ENCODE measurements at regions not wholly inside any gene's neighbourhood (a gene's known extent, or its start where the extent isn't known, plus 50 kb on each side); places are given as distances from the start of the nearest gene placed in this dataset.

DNA sequence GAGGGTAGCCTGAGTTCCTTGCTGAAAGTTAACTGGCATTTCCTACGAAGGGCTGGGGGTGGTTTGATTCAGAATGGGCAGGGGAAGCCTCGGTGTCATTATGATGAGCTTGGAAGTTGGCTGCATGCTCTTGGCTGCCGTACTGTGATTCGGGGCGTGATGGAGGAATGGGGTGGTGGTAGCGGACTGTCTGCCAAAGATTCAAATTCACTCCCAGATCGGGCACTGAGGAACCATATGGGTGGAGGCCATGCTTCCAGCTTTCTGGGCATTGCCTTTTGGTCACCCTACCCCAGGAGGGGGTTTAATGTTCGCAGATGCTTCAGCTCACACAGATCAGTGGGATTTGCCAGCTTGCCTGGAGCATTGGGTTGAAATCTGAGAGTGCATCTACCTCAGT is 492.8 kb upstream of the EEF2KMT start:
- no peak for DNase-seq (ENCODE audit: low spot score)

DNA sequence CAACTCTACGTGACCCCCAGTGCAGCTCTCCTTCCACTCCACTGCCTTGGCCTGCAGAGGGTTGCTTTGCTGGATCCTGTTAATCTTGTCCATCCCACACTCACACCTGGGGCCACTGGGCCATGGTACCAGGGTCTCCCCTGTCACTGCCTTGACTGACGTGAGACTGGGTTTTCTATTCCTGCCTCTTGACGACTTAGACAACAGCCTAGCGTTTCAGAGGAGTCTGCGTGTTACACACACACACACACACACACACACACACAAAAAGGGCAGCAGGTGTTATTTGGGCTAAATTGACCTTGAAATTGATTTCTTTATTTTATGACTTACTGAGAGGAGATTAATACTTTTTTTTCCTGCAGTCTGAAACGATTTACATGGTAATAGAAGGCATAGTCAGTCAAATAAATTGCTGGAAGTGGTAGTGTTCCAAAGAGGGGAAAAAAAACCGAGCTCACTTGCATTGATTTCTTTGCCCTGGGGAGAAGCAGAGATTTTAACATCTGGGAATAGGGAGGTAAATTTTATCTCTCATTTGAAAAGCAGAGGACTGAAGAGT is 492.3 kb upstream of the EEF2KMT start:
- DNase-seq (ENCODE audit: low spot score), result no peak

DNA sequence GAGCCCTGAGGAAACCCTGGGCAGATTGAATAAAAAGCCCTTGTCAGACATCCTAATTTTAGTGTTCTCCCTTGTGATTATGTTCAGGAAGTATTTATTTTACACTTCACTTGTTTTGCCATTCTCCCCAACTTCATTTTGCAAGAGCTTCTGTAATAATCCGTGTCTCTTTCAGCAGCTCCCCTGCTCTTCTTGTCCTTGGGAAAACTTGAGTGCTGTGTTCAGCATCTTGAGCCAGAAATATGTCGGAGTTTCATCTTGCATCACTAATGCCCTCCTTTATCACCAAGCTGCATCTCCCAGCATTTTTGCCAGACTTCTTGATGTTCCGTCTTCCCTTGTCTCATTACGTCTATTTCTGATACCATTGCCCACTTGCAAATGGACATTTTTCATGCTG is 486.5 kb upstream of the EEF2KMT start:
- DNase-seq (ENCODE audit: low spot score), result no peak

DNA sequence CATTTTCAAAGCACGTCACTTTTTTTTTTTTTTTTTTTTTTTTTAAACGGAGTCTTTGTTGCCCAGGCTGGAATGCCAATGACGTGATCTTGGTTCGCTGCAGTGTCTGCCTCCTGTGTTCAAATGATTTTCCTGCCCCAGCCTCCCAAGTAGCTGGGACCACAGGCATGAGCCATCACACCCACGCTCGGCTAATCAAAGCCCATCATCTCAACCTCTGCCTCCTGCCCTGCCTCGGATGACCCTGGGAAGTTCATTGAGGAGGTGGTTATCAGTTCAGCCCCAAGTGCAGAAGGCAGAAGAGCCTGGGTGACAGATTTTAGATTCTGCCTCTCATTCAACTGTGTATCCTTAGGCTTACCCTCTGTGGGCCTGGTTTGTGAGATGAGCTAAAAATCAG is 484.9 kb upstream of the EEF2KMT start:
- DNase-seq (ENCODE audit: low spot score), result no peak

DNA sequence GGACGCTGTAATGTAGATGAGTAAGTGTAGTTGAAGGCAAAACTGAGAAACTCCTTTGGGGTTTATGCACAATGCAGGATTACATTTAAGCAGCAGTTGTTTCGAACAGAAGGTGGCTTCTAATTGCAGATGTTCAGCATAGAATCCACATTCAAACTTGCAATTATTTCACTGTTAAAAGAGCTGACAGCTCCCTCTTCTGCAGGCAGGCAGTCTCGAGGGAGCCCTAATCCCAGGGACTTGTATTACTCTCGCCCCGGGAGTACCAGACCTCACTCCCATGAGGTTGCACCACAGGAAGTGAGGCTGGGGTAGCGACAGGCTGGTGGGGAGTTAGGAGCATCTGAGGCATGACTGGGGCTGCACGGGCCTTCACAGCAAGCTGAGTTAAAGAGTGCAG is 484.3 kb upstream of the EEF2KMT start:
- DNase-seq (ENCODE audit: low spot score), result no peak

DNA sequence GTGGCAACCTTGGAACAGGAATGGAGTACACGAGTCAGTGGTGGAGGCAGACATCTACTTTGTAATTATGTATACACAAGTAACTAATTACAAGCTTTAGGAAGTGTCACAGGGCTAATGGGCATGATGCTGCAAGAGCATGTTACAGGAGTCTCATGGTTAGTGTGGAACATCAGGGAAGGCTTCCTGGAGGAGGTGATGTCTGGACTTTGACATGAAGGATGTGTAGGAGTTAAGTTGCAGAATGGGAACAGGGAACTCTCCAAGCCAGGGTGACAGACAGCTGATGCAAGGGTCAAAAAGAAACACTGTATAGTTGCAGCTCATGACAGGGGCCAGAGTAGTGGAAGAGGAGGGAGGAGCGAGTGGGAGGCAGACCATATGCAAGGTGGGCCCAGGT is 483.8 kb upstream of the EEF2KMT start:
- no peak for DNase-seq (ENCODE audit: low spot score)

DNA sequence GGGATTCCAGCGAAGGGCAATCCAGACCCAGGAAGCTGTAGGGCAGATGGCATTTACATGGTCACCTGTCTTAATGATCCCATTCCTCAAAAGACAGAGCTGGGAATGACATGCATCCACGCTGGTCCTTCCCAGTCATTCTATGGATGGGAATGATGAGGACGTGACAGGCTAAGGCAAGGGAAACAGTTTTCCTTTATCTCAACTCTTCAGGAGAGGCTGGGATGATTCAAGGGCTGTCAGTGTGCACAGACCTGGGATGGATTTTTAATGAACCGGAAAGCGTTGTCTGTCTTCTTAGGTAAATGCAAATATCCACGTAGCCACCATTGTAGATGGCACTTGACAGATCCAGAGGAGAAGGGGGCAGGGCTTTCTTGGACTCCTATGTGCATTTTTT is 483.2 kb upstream of the EEF2KMT start:
- no peak for DNase-seq (ENCODE audit: low spot score)

DNA sequence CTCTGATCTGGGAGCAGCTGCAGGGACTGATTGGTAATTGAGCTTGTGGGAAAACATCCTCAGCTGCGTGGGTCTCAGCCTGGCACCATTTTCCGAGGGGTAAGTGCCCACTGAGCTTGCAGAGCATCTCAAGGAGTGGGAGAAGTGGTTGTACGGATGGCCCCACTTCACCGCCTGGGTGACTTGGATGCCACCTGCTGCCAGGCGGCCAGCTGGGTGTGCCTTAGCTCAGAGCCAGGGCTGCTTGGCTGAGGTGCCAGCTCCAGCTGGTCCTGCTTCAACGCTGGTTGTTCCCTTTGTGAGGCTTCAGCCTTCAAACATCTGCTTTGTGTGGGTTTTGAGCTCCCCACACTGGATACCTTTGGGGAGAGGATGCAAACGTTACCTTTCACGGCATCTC is 482.7 kb upstream of the EEF2KMT start:
- no peak for DNase-seq (ENCODE audit: low spot score)

DNA sequence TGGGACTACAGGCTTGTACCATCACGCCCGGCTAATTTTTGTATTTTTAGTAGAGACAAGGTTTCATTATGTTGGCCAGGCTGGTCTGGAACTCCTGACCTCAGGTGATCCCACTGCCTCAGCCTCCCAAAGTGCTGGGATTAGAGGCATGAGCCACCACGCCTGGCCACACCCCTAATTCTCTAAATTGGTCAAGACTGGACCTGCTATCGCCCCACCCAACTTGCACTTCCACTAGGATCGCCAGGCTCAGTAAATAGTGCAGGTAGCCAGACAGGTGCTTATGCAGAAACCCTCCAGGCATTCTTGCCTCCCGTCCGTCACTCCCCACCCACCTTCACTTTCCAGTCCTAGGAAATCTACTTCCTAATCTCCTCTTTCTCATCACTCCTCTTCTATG is 481.4 kb upstream of the EEF2KMT start:
- no peak for DNase-seq (ENCODE audit: low spot score)

DNA sequence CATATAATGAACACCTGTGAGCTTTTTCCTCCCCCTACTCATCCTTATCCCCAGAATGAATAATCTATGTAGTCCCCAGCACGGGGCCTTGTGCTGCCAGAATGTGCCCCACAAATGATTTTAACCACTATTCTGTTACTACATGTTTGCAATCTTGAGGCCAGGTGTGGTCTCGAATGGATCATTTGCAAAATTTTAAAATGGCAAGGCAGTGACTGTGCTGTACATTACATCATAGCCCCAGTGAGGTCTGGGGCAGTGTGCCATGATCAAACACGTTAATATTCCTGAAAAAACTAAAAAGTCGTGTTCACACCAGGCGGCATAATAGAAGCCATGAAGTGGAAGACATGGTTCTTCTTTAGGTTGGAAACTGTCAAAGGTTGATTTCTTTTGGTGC is 479.9 kb upstream of the EEF2KMT start:
- DNase-seq (ENCODE audit: low spot score), result no peak

DNA sequence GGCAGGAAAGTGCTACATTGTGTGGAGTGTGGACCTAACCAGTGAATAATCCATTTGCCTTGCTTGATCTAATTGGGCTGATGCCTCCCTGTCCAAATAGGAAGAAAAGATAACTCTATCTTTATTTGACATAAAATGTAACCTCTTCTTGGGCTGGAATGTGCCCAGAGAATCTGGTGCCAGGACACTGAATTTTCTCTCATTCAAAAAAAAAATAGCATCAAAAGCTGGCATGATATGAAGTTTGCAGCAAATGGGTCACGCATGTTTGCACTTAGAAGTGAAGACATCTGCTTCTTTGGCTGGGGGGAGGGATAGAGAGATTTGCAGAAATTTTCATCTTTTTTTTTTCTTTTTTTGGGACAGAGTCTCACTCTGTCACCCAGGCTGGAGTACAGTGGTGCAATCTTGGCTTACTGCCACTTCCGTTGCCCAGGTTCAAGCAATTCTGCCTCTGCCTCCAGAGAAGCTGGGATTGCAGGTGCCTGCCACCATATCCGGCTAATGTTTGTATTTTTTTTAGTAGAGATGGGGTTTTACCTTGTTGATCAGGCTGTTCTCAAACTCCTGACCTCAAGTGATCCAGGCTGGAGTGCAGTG is 478.2 kb upstream of the EEF2KMT start:
- no peak for DNase-seq (ENCODE audit: low spot score)

DNA sequence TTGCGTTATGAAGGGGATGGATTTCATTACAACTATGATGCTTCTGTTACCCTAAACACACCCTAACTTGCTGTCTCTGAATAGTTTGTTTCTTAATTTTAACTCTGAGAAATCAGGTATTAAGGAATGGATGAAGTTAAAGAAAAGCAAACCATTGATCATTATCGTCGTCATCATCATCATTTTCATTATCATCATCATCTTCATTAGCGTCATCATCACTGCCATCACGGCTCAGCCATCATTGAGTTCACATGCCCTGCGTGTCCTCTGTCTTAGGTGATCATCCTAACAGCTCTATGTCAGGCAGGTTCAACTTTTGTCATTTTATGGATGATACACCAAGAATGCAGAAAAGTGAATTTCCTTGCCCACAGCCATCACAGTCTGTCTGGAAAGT is 477.5 kb upstream of the EEF2KMT start:
- DNase-seq (ENCODE audit: low spot score), result no peak

DNA sequence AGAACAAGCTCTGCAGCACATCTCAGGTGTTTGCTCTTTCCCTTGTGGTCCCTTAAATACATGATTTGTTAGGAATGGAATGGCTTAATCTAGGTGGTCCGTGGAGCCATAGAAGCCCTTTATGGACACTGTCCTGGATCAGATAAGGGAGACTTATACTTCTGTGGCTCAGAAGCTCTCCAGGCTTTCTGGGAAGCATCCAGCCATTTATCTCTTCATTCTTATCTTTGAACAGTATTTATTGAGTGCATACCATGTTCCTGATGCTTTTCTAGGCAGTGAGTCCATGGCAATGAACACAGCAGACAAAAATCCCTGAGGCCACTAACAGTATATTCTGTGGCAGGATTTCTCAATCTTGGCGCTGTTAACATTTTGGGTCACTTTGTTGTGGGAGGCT is 474.5 kb upstream of the EEF2KMT start:
- DNase-seq (ENCODE audit: low spot score), result no peak

DNA sequence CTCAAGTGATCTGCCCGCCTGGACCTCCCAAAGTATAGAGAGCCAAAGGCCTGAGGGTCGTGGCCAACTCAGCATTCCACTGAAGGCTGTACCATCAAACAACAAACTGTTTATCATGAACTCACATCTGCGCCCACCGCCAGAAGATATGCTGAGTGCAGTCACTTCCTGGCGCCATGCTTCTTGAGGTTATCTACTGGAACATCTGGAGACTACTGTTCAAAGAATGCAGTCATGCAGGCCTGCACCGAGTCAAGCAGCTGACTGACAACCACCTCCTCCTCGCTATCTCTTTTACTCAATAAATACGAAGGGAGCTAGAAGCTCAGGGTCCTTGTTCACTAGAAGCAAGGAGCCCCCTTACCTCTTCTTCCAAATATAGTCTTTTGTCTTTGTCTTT is 473.9 kb upstream of the EEF2KMT start:
- no peak for DNase-seq (ENCODE audit: low spot score)

DNA sequence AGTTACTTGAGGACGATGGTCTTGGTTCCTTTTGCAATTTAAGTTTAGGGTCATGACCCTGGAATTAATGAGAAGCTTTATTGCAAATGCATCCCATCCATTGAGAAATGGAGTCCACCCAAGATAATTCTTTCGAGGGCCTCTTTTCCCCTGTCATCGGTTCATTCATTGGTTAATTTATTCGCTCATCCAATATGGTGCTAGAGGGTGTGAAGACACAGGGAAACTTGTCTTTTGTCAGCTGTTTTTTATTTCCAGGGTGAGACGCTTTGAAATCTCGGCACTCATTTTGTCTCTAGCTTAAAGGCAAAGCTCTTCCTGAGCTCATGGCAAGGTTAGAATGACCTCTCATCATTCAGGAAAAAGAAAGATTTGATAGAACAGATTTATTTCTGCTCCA is 464.2 kb upstream of the EEF2KMT start:
- no peak for DNase-seq (ENCODE audit: low spot score)

DNA sequence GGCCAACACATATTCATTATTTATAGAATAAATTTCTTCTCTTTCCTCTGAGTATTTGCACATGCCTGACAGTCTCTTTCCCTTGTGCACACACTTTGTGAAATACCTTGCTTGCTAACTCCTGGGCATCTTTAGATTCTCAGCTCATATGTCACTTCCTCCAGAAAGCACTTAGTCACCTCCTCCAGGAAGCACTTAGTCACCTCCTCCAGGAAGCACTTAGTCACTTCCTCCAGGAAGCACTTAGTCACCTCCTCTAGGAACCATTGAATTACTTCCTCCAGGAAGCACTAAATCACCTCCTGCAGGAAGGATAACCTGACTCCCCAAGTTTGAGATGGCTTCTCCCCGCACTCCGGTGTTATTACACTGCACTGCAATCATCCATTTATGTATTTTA is 462.5 kb upstream of the EEF2KMT start:
- DNase-seq (ENCODE audit: low spot score), result no peak

DNA sequence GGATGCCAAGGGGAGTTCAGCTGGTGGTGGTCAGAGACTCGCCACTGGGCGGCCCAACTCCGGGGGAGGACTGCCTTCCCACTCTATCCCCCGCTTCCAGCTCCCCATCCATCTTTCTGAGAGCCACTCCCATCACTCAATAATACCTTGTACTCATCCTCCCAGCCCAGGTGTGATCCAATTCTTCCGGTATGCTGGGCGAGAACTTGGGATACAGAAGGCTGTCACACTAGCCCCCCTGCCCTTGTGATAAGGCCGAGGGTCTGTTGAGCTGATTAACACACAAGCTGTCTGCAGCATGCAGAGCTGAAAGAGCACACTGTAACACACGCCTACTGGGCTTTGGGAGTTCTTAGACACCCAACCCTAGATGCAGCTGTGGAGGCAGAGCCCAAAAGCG is 460.4 kb upstream of the EEF2KMT start:
- no peak for DNase-seq (ENCODE audit: low spot score)

DNA sequence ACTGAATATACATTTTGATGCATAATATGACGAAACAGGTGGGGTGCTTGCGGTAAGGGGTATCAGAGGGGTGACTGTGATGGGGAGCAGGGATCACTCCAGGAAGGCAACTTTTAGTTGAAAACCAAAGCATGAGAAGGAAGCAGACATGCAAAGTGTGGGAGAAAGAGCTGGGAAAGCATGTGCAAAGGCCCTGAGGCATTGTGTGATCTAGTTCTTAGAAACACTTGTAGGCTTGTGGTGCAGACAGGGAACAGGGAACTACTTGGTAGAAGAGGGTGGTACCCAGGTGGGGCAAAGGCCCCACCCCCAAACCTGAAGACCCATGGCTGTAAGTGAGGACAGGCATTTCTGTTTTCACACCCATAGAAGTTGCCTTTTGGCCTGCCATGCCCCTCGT is 459.9 kb upstream of the EEF2KMT start:
- no peak for DNase-seq (ENCODE audit: low spot score)

DNA sequence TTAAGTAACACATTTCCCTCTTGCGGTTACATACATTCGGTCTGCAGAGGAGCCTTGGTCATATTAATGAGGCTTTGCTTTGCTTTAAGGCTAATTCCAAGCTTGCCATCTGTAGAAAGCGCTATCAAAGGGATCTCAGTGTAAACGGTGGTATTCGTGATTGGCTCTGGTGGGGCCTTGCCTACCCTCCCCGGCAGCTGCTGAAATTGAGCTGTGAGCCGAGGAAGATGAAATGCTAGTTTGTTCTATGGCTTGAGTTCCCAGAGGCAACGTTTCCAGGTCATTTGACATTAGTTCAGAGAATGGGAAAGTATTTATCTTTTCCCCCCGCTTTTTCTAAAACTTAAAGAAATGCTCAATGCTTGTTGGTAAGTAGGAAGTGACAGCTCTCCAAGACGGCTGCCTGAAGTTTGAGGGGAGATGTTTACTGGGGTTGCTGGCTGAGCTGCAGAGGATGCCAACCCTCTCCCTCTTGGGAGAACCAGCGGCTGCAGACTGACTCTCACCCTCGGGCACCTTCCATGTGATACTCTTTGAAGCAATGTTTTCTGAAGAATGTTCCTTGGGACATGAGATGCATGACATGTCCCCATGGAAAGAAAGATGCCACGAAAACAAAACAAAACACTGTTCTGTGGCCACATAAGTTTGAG is 458.7 kb upstream of the EEF2KMT start:
- no peak for DNase-seq (ENCODE audit: low spot score)

DNA sequence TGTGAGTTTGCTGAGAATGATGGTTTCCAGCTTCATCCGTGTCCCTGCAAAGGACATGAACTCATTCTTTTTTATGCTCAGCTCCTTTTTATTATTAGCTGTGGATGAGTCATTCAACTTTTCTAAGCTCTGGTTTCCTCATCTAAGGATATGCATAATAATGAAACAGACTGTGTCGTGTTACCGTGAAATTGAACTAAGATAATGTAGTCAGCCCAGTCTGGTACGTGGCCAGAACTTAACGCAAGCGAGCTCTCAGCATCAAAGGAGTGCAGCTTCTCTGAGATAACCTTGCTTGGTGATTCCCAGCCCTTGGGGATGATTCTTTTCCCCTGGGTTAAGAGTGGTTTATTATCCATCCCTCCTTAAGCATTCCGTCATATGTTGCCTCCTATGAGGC is 454.3 kb upstream of the EEF2KMT start:
- DNase-seq (ENCODE audit: low spot score), result no peak

DNA sequence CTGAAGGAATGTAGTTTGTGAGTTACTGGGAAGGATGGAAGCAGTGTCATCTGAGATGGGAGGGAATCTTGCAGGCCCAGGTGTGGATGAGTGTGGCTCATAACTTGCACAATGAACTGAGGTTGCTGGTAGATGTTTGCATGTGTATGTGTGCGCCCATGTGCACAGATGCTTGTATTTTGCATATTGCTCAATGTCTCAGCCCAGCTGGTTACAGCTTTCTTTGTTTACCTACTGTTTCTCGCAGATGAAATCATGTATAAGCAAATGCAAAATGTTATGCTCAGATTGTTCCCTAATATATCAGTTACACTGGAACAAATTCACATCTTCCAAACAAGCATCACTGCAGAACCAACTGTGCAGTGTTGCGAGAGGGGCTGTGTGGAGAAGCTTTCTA is 452.2 kb upstream of the EEF2KMT start:
- no peak for DNase-seq (ENCODE audit: low spot score)

DNA sequence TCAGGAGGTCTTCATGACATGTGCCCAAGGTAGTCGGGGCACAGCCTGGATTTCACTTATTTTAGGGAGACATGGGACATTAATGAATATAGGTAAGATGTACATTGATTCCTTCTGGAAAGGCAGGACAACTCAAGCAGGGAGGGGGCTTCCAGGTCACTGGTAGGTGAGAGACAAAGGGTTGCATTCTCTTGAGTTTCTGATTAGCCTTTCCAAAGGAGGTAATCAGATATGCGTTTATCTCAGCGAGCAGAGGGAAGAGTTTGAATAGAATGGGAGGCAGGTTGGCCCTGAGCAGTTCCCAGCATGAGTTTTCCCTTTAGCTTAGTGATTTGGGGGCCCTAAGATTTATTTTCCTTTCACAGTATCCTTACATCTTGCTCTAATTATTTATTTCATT is 443.8 kb upstream of the EEF2KMT start:
- no peak for DNase-seq (ENCODE audit: low spot score)

DNA sequence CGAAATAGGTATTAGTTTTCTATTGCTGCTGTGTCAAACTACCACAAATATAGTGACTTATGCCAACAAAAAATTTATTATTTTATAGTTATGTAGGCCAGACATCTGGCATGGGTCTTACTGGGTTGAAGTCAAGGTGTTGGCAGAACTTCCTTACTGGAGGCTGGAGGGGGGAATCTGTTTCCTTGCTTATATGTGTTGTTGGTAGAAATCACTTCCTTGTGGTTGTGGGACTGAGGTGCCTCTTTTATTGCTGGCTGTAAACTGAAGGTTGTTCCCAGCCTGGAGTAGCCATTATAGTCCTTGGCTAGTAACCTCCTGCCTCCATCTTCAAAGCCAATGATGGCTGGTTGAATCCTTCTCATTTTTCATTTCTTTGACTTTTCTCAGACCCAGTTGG is 439.8 kb upstream of the EEF2KMT start:
- no peak for DNase-seq (ENCODE audit: low spot score)

DNA sequence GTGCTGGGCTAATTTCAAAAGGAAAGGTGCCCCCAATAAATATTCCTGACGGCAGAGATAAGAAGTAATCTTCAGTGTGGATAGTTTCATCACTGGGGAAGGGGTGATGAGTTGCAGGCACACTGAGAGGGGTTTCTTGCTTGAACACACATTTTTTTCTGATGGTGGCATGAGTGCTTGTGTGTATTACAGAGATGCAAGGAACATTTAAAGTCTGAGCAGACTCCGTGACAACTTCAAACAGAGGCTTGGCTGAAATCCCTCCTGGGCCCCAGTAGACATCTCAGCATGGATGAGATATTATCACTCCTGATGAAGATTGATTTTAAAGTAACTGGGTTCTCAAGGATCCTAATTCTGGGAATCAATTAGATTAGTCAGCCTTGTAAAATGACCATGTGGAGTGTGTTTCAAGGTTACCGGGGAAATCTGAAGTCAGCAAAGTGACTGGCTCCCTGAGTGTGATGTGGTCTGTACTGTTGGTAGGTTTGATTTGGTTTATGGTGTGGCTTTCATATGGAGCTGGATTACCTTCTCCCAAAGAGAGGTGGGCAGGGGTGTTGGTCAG is 435.8 kb upstream of the EEF2KMT start:
- DNase-seq (ENCODE audit: low spot score), result no peak
